ENCODE measurements at regions not wholly inside any gene's neighbourhood (a gene's known extent, or its start where the extent isn't known, plus 50 kb on each side); places are given as distances from the start of the nearest gene placed in this dataset.

DNA sequence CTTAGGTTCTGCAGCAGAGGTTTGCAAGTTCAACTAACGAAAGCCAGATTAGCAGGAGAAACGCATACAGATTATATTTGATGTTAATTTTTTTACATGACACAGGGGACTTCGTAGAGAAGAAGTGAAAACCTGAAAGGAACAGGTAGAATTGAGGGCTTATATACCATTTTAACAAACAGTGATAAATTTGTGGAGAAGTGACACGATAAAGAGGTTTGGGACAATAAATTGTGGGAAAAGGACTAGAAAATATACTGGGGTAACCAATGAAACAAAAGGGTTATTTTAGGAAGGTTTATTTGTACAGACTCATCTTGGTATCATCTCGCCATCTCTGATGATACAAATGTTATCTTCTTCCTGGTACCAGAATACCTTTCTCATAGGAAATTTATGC, 452.9 kb downstream of the SETD4 start:
- no peak overlapping the region for H3K18ac ChIP-seq (ENCODE audit: insufficient read length, low read depth, low read length)
- no peak overlapping the region for H4K8ac ChIP-seq (replicated peaks; ENCODE audit: insufficient read length, low read depth, low read length)
- H3K23me2 ChIP-seq (ENCODE audit: insufficient read length, low read depth, low read length, poor library complexity, severe bottlenecking), result no peaks in the 10 kb centered on the region
- H3K4me2 ChIP-seq (ENCODE audit: insufficient read depth, insufficient read length, low read length), result no peak overlapping the region
- H3K9me3 ChIP-seq (ENCODE audit: control insufficient read depth, low read depth, low read length), result no peaks in the 10 kb centered on the region
- H2BK12ac ChIP-seq (ENCODE audit: insufficient read length, low read depth, low read length), result no peak overlapping the region
- peaks cover 0 to 4% (median 0%) of the 10 kb centered on the region in 3 experiments; a peak in 2 of 7 replicates for H3K36me3 Mint-ChIP-seq (ENCODE audit: insufficient read depth in 1 of 3, low read depth in 3 of 3)
- no peak overlapping the region for H2BK15ac ChIP-seq (ENCODE audit: low read depth, low read length)
- peaks cover 4% of the 10 kb centered on the region in 2 experiments; a peak in 4 of 5 replicates for H3K9me3 Mint-ChIP-seq
- H4K91ac ChIP-seq (ENCODE audit: insufficient read length, low read depth, low read length), result no peak overlapping the region
- no peak overlapping the region for H2BK120ac ChIP-seq (ENCODE audit: low read depth, low read length, poor library complexity, severe bottlenecking)
- no peak overlapping the region for H3K14ac ChIP-seq (ENCODE audit: insufficient read depth, low read length)
- no peaks in the 10 kb centered on the region for H3K27me3 Mint-ChIP-seq (ENCODE audit: low read depth)
- H3K27ac ChIP-seq (ENCODE audit: insufficient read length, low read depth, low read length), result no peak overlapping the region
- H3K27me3 ChIP-seq (ENCODE audit: insufficient read depth, low read length), result no peaks in the 10 kb centered on the region
- no peak for DNase-seq
- H3K4me1 Mint-ChIP-seq, result peaks cover 17 to 18% of the 10 kb centered on the region in 2 experiments
- H3K4ac ChIP-seq (ENCODE audit: low read depth, low read length), result no peak overlapping the region
- no peak overlapping the region for H3K23ac ChIP-seq (ENCODE audit: insufficient read length, low read depth, low read length)
- H4K5ac ChIP-seq (ENCODE audit: insufficient read length, low read depth, low read length), result no peak overlapping the region
- no peak overlapping the region for H3T11ph ChIP-seq (ENCODE audit: low read length)
- no peak overlapping the region for H2BK20ac ChIP-seq (ENCODE audit: low read depth, low read length, poor library complexity, severe bottlenecking)
- H3K79me2 ChIP-seq (ENCODE audit: insufficient read depth, low read length), result no peaks in the 10 kb centered on the region
- no peaks in the 10 kb centered on the region for H3K79me1 ChIP-seq (ENCODE audit: insufficient read depth, low read depth, low read length, poor library complexity, severe bottlenecking)
- H2AFZ ChIP-seq (ENCODE audit: low read length), result no peak overlapping the region
- no peak overlapping the region for H3K27ac Mint-ChIP-seq
- TF ChIP-seq, protein P1, sequence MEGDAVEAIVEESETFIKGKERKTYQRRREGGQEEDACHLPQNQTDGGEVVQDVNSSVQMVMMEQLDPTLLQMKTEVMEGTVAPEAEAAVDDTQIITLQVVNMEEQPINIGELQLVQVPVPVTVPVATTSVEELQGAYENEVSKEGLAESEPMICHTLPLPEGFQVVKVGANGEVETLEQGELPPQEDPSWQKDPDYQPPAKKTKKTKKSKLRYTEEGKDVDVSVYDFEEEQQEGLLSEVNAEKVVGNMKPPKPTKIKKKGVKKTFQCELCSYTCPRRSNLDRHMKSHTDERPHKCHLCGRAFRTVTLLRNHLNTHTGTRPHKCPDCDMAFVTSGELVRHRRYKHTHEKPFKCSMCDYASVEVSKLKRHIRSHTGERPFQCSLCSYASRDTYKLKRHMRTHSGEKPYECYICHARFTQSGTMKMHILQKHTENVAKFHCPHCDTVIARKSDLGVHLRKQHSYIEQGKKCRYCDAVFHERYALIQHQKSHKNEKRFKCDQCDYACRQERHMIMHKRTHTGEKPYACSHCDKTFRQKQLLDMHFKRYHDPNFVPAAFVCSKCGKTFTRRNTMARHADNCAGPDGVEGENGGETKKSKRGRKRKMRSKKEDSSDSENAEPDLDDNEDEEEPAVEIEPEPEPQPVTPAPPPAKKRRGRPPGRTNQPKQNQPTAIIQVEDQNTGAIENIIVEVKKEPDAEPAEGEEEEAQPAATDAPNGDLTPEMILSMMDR (conservative IDR thresholded peaks at IDR 0.05), result no peak
- no peaks in the 10 kb centered on the region for H3K4me1 ChIP-seq (ENCODE audit: insufficient read depth, low read length)
- no peak overlapping the region for H3K9ac ChIP-seq (ENCODE audit: extremely low read depth, insufficient read length, low read length)
- H3K56ac ChIP-seq (ENCODE audit: insufficient read length, low read depth, low read length), result no peak overlapping the region
- no peak overlapping the region for H2BK5ac ChIP-seq (ENCODE audit: insufficient read length, low read length)
- H4K20me1 ChIP-seq (ENCODE audit: control insufficient read depth, insufficient read depth, insufficient read length), result no peaks in the 10 kb centered on the region
- no peak overlapping the region for H3K4me3 Mint-ChIP-seq
- WGBS (ENCODE audit: extremely low coverage, insufficient read length, low lambda C conversion rate), result no CpG with 5 or more reads among the region's 5 CpGs
- no peak overlapping the region for H2AK5ac ChIP-seq (ENCODE audit: insufficient read length, low read length)

All from H9 (cell line).